Esophagus muscularis mucosa (tissue), 4 donors: ENCODE measurements at regions not wholly inside any gene's neighbourhood (a gene's known extent, or its start where the extent isn't known, plus 50 kb on each side); places are given as distances from the start of the nearest gene placed in this dataset.

Experiments used
- DNase-seq: peaks from one replicate; pipeline ENCODE4 v3.0.0-alpha.2; 2017; ENCODE audit errors: extremely low spot score
- H3K27ac ChIP-seq, 4 donors: fragments of 200-600 bp; sonication (generic); replicated peaks in 1 of 4; 1 replicate in 3 of 4; 2 replicates in 1 of 4; pipeline ENCODE4 v1.5.1; 2016 to 2019; ENCODE audit warnings: mild to moderate bottlenecking in 1 of 4
- H3K27me3 ChIP-seq, 4 donors: fragments of 200-600 bp; sonication (generic); one replicate each; pipeline versions ENCODE4 v1.5.1 to v1.6.0; 2016 to 2019
- H3K36me3 ChIP-seq, 4 donors: fragments of 200-600 bp; sonication (generic); one replicate each; pipeline ENCODE4 v1.5.1; 2016 to 2019
- H3K4me1 ChIP-seq, 4 donors: fragments of 200-600 bp; sonication (generic); one replicate each; pipeline ENCODE4 v1.5.1; 2016 to 2019
- H3K4me3 ChIP-seq, 4 donors: fragments of 200-600 bp; sonication (generic); 1 replicate in 2 of 4; 2 replicates in 2 of 4; pipeline ENCODE4 v1.5.1; 2016 to 2019; ENCODE audit warnings: mild to moderate bottlenecking in 4 of 4, moderate library complexity in 1 of 4
- H3K9me3 ChIP-seq, 4 donors: fragments of 200-600 bp; sonication (generic); 1 replicate in 3 of 4; 2 replicates in 1 of 4; pipeline ENCODE4 v1.5.1; 2016 to 2019
- EP300 ChIP-seq: sonication (generic); formaldehyde crosslinking; IDR thresholded peaks from one replicate; pipeline ENCODE4 v1.6.1; 2017; ENCODE audit warnings: antibody characterized with exemption
- POLR2A ChIP-seq: fragments of 450-650 bp; IDR thresholded peaks from one replicate; pipeline ENCODE4 v1.6.1; 2017; ENCODE audit warnings: antibody characterized with exemption, moderate library complexity, mild to moderate bottlenecking, low read depth
- POLR2AphosphoS5 ChIP-seq, 2 donors: sonication (generic); formaldehyde crosslinking; IDR thresholded peaks; one replicate each; pipeline ENCODE4 v1.6.1; 2017; ENCODE audit warnings: antibody characterized with exemption in 2 of 2
- WGBS: methylation state at CpG from one replicate; pipeline ENCODE4 v1.1.5; 2018; 5-methylcytosine and 5-hydroxymethylcytosine counted together
- intact Hi-C: fragments of 100-400 bp; cut with DNase I; formaldehyde crosslinking; loops from one replicate; pipeline ENCODE4 v1.15.1; 2023
- TF ChIP-seq, protein P1 (sequence below), 3 experiments: fragments of 200-600 bp in 2 of 3; fragments of 450-650 bp in 1 of 3; sonication (generic) in 2 of 3; IDR thresholded peaks; one replicate each; pipeline ENCODE4 v1.5.1; 2017 to 2019; ENCODE audit warnings: antibody characterized with exemption in 3 of 3, mild to moderate bottlenecking in 2 of 3, moderate library complexity in 1 of 3

DNA sequence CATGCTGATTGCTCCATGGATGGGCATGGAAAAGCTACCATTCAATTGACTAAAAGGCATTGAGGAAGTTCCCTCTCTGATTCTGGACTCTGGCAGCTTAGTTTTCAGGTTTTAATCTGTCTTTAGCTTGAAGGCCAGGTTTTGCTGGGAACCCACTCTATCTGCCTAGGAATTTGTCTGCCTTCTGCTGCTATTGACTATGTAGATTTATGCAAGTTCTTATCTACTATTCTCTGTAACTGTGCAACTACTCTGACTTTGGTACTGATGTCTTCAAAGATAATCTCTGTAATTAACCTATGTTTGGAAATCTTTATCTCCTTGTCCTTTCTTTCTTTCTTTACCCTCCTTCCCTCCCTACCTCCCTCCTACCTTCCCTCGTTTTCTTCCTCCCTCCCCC is 178.8 kb downstream of the DSEL start:
- TF ChIP-seq, protein P1, sequence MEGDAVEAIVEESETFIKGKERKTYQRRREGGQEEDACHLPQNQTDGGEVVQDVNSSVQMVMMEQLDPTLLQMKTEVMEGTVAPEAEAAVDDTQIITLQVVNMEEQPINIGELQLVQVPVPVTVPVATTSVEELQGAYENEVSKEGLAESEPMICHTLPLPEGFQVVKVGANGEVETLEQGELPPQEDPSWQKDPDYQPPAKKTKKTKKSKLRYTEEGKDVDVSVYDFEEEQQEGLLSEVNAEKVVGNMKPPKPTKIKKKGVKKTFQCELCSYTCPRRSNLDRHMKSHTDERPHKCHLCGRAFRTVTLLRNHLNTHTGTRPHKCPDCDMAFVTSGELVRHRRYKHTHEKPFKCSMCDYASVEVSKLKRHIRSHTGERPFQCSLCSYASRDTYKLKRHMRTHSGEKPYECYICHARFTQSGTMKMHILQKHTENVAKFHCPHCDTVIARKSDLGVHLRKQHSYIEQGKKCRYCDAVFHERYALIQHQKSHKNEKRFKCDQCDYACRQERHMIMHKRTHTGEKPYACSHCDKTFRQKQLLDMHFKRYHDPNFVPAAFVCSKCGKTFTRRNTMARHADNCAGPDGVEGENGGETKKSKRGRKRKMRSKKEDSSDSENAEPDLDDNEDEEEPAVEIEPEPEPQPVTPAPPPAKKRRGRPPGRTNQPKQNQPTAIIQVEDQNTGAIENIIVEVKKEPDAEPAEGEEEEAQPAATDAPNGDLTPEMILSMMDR (IDR thresholded peaks at IDR 0.05), result no peak
- TF ChIP-seq POLR2AphosphoS5 (IDR thresholded peaks at IDR 0.05), result no peak
- TF ChIP-seq EP300, result no peak
- no peak for TF ChIP-seq POLR2A
- H3K27me3 ChIP-seq, result no peaks in the 10 kb centered on the region
- no peaks in the 10 kb centered on the region for H3K9me3 ChIP-seq
- DNase-seq, result no peak
- WGBS, result 45% methylated on average over 1 of the region's 1 CpG
- H3K4me1 ChIP-seq, result no peaks in the 10 kb centered on the region
- no peak overlapping the region for H3K4me3 ChIP-seq
- H3K27ac ChIP-seq, result no peak overlapping the region
- intact Hi-C loops, result no loop called here
- no peaks in the 10 kb centered on the region for H3K36me3 ChIP-seq

DNA sequence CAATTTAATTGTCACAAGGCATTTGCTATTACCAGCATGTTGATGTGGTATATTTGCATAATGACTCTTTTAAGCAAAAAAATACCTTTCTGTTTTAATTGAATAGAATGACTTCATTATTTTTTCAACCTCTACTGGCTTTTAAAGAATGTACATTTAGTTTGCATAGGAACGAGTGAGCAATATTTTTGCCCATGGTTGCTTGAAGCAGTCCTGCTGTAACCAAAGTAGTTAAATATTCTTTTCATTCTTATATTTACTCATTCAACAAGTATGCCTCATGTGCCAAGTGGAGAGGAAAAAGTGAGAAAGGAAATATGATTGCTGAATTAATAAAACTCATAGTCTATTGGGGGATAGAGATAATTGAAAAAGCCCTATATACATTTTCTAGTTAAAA is 184.7 kb downstream of the DSEL start:
- peaks cover 0 to 14% (median 3%) of the 10 kb centered on the region in 4 donors for H3K4me1 ChIP-seq
- H3K27ac ChIP-seq, result no peak overlapping the region
- no peak for DNase-seq
- WGBS, result 5% methylated on average over 1 of the region's 1 CpG
- intact Hi-C loops, result no loop called here
- no peak for TF ChIP-seq POLR2A
- no peaks in the 10 kb centered on the region for H3K36me3 ChIP-seq
- no peaks in the 10 kb centered on the region for H3K9me3 ChIP-seq
- no peaks in the 10 kb centered on the region for H3K27me3 ChIP-seq
- H3K4me3 ChIP-seq, result no peak overlapping the region

DNA sequence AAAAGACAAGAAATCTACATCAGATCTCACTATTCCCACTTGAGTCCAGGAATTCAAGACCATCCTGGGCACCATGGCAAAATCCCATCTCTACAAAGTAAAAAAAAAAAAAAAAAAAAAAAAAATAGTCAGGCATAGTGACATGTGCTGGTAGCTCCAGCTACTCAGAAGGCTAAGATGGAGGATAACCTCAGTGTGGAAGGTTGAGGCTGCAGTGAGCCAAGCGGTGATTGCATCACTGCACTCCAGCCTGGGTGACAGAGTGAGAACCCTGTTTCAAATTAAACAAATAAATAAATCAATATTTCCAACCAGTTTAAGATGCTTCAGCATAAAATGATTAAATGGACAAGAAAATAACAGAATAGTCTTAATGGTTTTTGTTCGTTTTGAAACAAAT is 197.4 kb downstream of the DSEL start:
- WGBS, result 89% methylated on average over 2 of the region's 2 CpGs
- TF ChIP-seq POLR2AphosphoS5 (IDR thresholded peaks at IDR 0.05) (no peak), POLR2A (no peak), EP300 (no peak)
- TF ChIP-seq, protein P1 (IDR thresholded peaks at IDR 0.05), result no peak
- no peaks in the 10 kb centered on the region for H3K4me1 ChIP-seq
- intact Hi-C loops, result no loop called here
- H3K9me3 ChIP-seq, result peaks cover 0 to 3% (median 0%) of the 10 kb centered on the region in 4 donors
- no peak for DNase-seq
- no peak overlapping the region for H3K4me3 ChIP-seq
- no peaks in the 10 kb centered on the region for H3K36me3 ChIP-seq
- no peak overlapping the region for H3K27ac ChIP-seq
- no peaks in the 10 kb centered on the region for H3K27me3 ChIP-seq

DNA sequence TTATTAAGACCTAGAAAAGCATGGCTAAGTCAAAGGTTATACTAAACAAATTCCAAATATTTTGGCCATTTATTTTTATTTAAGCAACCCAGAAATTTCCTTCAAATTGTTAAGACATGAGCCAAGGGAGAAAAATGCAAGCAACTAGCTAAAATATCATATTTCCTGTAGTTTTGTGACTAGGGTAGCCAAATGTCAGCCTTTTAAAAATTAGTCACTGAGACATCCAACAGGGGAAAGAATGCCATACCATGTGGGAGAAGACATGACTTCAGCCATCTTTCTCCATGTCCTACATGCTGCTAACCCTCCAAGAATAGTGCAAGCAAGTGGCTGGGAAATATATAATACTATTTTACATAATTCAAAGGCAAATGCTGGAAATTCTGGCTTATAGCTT is 197.9 kb downstream of the DSEL start:
- H3K36me3 ChIP-seq, result no peaks in the 10 kb centered on the region
- H3K4me1 ChIP-seq, result no peaks in the 10 kb centered on the region
- peaks cover 0 to 2% (median 0%) of the 10 kb centered on the region in 4 donors for H3K9me3 ChIP-seq
- no peak for DNase-seq
- H3K27ac ChIP-seq, result no peak overlapping the region
- H3K4me3 ChIP-seq, result no peak overlapping the region
- no peak for TF ChIP-seq POLR2AphosphoS5 (IDR thresholded peaks at IDR 0.05)
- TF ChIP-seq POLR2A, result no peak
- TF ChIP-seq, protein P1 (IDR thresholded peaks at IDR 0.05), result no peak
- TF ChIP-seq EP300, result no peak
- intact Hi-C loops, result no loop called here
- no peaks in the 10 kb centered on the region for H3K27me3 ChIP-seq

DNA sequence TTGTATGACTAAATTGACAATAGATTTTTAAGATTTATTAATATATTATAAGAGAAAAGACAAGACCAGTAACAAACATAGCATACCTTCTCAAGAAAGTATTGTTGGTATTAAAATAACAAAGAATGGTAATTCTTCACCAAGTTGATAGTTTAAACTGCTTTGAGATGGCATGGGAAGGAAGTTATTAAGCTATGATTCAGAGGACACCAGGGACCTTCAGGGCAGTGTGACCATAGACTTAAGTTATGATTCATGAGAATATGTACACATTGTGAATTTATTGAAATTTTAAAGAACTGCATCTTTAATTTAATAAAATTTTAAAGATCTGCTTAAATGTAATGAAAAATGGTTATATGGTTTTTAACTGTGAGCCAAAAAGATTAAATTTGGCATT is 205.7 kb downstream of the DSEL start:
- intact Hi-C loops, result no loop called here
- no peaks in the 10 kb centered on the region for H3K27me3 ChIP-seq
- TF ChIP-seq POLR2AphosphoS5 (IDR thresholded peaks at IDR 0.05) (no peak), POLR2A (no peak), EP300 (no peak)
- TF ChIP-seq, protein P1 (IDR thresholded peaks at IDR 0.05), result no peak
- no peaks in the 10 kb centered on the region for H3K36me3 ChIP-seq
- DNase-seq, result no peak
- H3K9me3 ChIP-seq, result no peaks in the 10 kb centered on the region
- no peaks in the 10 kb centered on the region for H3K4me1 ChIP-seq
- H3K27ac ChIP-seq, result no peak overlapping the region
- H3K4me3 ChIP-seq, result no peak overlapping the region
